ENCODE measurements at regions not wholly inside any gene's neighbourhood (a gene's known extent, or its start where the extent isn't known, plus 50 kb on each side); places are given as distances from the start of the nearest gene placed in this dataset.

- DNase-seq: peak; percentile 18 to 63
Measured at GRCh38 chr9:78821126-78821822, 524.3 kb downstream of the PSAT1 start.

- DNase-seq: no peak
Measured at GRCh38 chr9:78826527-78826926, 529.6 kb downstream of the PSAT1 start.

GRCh38 chr9:78828521-78828920, 531.6 kb downstream of the PSAT1 start:
- DNase-seq: no peak

GRCh38 chr9:78830301-78830700, 533.4 kb downstream of the PSAT1 start:
- DNase-seq: no peak

- no peak for DNase-seq
Measured at GRCh38 chr9:78831726-78832125, 534.8 kb downstream of the PSAT1 start.

GRCh38 chr9:78835928-78836450, 539.1 kb downstream of the PSAT1 start:
- DNase-seq: no peak

- DNase-seq: no peak
Measured at GRCh38 chr9:78839252-78839651, 542.3 kb downstream of the PSAT1 start.

- no peak for DNase-seq
Measured at GRCh38 chr9:78848061-78848460, 551.1 kb downstream of the PSAT1 start.

- no peak for DNase-seq
Measured at GRCh38 chr9:78856144-78856543, 559.2 kb downstream of the PSAT1 start.

GRCh38 chr9:78856781-78857180, 559.9 kb downstream of the PSAT1 start:
- DNase-seq: no peak

GRCh38 chr9:78857373-78858225, 560.7 kb downstream of the PSAT1 start:
- DNase-seq: no peak

- DNase-seq: no peak
Measured at GRCh38 chr9:78858266-78858665, 561.3 kb downstream of the PSAT1 start.

GRCh38 chr9:78860801-78861475, 564.0 kb downstream of the PSAT1 start:
- DNase-seq: no peak

GRCh38 chr9:78863531-78863930, 566.6 kb downstream of the PSAT1 start:
- DNase-seq: no peak

- DNase-seq: no peak
Measured at GRCh38 chr9:78865737-78866136, 568.8 kb downstream of the PSAT1 start.

- DNase-seq: no peak
Measured at GRCh38 chr9:78866207-78867132, 569.5 kb downstream of the PSAT1 start.

GRCh38 chr9:78871086-78871451, 574.1 kb downstream of the PSAT1 start:
- DNase-seq: no peak

GRCh38 chr9:78871452-78872331, 574.8 kb downstream of the PSAT1 start:
- no peak for DNase-seq

- DNase-seq: no peak
Measured at GRCh38 chr9:78874061-78874460, 577.1 kb downstream of the PSAT1 start.

- DNase-seq: no peak
Measured at GRCh38 chr9:78879324-78880100, 582.6 kb downstream of the PSAT1 start.

- no peak for DNase-seq
Measured at GRCh38 chr9:78881295-78881694, 584.4 kb downstream of the PSAT1 start.

All from inflammatory macrophage treated with lipopolysaccharide for 1 hour (primary cell).